Stimulated activated CD4-positive, alpha-beta T cell treated with anti-CD3 and anti-CD28 coated beads, Interleukin-4, amount 100 ng/mL, for 24 hours (primary cell): ENCODE measurements at regions not wholly inside any gene's neighbourhood (a gene's known extent, or its start where the extent isn't known, plus 50 kb on each side); places are given as distances from the start of the nearest gene placed in this dataset.
"Not testable (repeated sequence)": the region's sequence is repeated elsewhere in the genome, so short reads cannot be mapped to it uniquely, and the experiment has no call there.

Experiments
- DNase-seq: peaks from one replicate; pipeline ENCODE4 v3.0.0-alpha.2; 2020

DNA sequence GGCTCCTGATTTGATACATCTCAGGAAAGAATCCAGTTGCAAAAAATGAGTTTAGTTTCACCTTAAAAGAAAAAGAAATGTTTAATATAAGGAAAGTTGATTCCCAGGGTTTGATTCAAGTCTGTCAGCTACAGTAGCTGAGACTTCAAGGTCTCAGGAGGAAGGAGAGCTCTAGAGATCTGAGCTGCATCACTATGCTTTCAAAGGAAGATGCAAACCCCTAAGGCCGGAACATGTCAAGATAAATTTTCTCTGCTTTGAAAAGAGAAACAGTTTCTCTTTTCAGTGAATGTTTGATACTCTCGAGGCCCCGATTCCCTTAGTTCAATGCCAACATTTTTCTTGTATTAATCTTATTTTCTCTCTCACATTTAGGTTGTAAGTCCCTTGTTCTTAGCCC is 128.6 kb downstream of the RGPD3 start:
- DNase-seq, result no peak

DNA sequence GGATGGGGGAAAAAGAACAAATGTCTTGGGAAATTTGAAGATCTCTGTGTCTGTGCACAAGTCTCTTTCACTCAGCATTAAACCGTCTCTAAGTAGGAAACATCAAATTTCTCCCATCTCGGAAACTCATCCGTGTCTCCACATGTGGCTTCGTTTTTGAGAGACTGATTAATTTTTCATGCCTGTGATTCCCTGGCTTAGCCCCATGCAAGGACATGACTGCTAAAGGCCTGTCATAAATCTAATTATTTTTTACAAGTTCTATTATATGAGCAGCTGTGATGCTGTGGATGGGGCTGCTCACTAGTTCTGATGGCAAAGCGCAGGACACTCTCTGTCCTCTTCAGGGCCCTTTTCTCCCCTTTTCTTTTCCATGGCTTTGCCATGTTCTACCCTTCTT is 129.1 kb downstream of the RGPD3 start:
- no peak for DNase-seq

DNA sequence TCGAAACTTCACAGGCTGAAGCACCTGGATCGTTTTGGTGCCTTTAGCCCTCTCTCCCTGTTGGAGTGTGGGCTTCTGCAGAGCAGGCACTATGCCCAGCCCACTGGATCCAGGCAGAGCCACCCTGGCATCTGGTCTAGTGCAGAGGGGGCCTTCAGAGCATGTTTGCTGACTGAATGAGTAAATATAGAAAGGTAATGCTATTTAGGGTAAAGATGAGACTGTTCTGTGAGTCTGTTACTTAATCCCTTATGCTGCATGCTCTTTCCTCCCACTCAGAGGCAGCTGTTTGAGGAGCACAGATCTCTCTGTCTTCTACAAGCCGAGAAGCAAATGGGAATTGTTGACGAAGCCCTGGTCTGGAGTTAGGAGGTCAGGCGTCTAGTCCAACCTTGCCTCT is 130.2 kb downstream of the RGPD3 start:
- DNase-seq, result no peak

DNA sequence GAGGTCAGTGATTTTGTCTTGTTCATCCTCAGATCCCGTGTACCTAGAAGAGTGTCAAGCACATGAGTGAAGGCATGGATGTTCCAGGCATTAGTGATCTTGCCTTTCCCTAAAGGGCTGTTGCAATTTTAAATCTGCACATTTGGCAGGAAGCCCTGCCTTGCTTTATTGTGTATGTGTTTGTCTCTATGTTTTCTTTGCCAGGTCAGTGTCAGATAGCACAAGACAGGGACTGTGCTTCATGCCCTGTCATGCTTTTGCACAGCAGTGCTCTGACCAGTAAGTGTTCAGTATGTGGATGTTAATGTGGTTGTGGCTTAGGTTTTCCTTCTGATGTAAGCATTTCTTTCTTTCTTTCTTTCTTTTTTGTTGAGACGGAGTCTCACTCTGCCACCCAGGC is 131.5 kb downstream of the RGPD3 start:
- DNase-seq, result no peak

DNA sequence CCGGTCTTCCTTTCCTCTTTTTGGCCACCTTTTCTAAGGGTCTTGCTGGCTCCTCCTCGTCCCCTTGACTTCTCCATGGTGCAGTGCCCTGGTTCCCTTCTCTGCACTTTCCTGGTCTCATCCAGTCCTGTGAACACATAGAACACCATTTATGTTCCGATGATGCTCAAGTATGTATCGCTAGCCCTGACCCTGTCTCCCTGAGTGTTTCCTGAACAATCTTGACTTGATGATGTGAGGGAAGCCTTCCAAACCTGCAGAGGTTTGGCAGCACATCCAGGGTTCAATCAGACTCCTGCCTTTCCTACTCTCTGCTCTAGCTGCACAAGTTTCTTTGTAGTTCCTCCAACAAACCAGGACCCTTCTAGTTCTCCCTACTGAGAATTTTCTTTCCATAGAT is 132.1 kb downstream of the RGPD3 start:
- no peak for DNase-seq

DNA sequence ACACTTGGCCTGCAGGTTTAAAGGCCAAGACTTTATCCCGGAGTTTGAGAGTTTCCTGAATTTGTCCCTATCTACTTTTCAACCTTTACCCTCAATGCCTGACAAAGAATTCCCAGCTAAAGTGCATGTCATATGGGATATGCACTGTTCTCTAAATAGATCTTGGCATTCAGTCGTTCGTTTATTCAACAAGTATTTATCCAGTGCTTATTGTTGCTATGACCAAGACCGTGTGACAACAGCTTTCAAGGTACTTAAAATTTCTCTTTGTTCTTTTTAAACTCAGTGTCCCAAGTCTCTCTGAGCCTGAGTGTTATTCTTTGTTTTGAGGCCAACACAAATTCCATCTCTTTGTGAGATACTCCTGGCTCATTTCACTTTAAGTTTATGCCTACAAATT is 133.4 kb downstream of the RGPD3 start:
- no peak for DNase-seq

DNA sequence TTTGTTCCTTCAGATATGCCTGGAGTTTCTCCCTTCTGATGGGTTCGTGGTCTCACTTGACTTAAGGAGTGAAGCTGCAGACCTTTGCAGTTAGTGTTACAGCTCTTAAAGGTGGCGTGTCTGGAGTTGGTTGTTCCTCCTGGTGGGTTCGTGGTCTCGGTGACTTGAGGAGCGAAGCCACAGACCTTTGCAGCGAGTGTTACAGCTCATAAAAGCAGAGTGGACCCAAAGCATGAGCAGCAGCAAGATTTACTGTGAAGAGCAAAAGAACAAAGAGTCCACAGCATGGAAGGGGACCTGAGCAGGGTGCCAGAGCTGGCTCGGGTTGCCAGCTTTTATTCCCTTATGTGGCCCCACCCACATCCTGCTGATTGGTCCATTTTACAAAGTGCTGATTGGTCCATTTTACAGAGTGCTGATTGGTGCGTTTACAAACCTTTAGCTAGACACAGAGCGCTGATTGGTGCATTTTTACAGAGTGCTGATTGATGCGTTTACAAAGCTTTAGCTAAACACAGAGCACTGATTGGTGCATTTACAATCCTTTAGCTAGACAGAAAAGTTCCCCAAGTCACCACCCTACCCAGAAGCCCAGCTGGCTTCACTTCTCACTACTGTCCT is 134.8 kb downstream of the RGPD3 start:
- not testable (repeated sequence) for DNase-seq

DNA sequence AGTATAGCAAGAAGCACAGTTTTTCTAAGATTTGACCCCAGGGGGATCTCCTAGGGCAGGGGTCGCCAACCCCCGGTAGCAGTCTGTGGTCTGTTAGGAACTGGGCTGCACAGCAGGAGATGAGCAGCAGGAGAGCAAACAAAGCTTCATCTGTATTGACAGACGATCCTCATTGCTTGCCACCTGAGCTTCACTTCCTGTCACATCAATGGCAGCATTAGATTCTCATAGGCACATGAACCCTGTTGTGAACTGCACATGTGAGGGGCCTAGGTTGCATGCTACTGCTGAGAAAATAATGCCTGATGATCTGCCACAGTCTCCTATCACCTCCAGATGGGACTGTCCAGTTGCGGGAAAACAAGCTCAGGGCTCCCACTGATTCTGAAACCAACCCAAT is 136.2 kb downstream of the RGPD3 start:
- DNase-seq, result no peak

DNA sequence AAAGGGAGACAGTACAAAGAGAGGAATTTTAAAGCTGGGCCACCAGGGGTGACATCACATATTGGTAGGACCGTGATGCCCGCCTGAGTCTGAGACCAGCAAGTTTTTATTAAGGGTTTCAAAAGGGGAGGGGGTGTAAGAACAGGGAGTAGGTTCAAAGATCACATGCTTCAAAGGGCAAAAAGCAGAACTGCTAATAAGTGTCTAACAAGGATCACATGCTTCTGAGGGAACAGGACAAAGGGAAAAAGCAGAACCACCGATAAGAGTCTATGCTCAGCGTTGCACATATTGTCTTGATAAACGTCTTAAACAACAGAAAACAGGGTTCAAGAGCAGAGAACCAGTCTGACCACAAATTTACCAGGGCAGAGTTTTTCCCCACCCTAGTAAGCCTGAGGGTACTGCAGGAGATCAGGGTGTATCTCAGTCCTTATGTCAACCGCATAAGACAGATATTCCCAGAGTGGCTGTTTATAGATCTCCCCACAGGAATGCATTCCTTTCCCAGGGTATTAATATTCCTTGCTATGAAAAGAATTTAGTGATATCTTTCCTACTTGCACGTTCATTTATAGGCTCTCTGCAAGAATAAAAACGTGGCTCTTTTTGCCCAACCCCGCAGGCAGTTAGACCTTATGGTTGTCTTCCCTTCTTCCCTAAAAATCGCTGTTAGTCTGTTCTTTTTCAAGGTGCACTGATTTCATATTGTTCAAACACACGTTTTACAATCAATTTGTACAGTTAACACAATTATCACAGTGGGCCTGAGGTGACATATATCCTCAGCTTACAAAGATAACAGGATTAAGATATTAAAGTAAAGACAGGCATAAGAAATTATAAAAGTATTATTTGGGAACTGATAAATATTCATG is 136.5 kb upstream of the UXS1 start:
- not testable (repeated sequence) for DNase-seq

DNA sequence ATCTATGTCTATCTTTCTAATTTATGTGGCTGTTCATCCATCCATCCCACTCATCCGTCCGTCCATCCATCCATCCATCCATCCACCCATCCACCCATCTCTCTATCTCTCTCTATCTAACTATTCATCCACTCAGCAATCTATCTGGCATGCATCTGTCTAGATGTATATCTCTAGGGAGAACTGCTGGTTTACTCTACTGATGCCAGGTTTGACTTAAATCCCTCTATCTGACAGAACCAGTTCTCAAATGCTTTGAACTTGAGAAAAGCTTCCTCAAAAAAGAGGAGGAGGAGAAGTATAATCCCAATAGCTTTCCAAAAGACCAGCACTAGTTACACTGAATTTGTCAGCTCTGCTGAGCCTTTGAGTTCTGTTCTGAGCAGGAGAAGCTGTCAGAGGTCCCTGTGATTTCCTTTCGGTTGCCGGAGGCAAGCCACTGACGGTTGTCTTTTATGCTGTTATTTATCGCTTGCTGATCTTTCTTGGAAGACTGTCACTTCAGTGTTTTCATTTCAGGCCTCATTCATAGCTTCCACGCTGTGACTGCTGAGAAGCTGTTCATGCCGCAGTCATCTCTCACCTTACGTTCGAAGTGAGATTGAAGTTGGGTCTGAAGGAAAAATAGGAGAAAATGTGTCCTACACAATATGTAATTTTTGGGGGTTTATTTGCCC is 129.4 kb upstream of the UXS1 start:
- no peak for DNase-seq

DNA sequence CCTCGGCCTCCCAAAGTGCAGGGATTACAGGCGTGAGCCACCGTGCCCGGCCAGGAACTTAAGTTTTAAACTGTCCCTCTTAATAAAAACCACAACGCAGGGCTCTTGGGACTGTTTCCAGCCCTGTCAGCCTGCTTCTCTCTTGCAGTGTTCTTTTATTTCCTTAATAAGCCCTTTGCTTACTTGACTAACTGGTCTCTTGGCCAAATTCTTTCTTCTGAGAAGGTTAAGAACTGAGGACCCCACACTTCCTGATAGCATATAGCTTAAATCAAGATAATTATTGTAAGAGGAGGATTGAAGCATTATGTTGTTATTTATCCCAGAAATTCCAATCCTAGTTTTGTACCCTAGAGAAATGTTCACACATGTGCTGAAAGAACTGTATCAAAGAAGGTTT is 128.2 kb upstream of the UXS1 start:
- no peak for DNase-seq

DNA sequence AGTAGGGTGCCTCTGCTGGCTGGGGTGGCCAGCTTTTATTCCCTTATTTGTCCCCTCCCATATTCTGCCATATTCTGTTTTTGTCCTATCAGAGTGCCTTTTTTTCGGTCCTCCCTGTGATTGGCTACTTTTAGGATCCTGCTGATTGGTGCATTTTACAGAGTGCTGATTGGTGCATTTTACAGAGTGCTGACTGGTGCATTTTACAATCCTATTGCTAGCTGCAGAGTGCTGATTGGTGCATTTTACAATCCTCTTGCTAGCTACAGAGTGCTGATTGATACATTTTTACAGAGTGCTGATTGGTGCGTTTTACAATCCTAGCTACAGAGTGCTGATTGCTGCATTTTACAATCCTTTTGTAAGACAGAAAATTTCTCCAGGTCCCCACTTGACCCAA is 126.3 kb upstream of the UXS1 start:
- not testable (repeated sequence) for DNase-seq

DNA sequence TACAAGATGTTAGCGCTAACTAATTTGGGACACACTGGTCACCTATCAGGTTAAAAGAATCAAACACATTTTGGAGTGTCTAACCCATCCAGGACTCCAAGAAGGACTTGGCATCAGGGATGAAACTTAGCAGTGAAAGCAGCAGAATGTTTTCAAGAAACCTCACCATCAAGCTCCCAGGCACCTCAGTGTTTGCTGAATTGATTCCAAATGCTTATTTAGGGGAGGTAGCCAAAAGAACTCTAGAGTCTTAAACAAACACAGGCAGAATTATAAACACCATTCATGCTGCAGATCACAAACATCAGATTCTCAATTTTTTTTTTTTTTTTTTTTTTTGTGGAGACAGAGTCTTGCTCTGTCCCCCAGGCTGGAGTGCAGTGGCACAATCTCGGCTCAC is 122.8 kb upstream of the UXS1 start:
- no peak for DNase-seq

DNA sequence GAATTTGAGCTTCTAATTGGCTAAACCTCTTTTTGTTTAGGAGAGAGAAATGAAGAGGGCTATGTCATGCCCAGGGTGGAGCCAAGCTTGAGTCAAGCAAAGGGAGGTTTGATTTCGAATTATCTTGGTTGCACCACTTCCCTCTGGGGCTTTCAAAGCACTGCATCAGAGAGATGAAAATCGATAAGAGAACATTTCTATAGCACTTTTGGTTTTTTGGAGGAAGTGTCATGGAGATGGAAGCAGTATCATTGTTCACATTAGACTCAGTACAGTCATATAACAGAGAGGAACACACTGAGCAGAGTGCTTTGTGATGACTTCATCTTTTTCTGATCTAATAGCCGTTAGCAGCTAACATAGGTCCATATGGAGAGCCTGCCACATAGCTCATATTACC is 120.3 kb upstream of the UXS1 start:
- no peak for DNase-seq

DNA sequence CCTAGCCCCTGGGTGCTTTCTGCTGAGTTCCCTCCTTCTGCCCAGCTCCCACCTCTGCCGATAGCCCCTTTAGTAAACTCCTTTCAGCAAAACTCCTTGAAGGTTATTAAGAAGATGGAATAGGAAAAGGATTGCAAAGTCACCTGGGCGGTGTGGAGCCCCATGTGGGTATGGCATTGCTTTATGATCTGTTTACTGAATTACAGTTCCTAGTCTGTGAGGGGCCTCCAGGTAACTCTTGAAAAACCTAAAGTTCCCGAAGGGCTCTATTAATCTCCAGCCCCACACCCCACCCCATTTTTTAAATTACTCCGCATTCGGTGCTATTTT is 116.9 kb upstream of the UXS1 start:
- DNase-seq, result no peak

DNA sequence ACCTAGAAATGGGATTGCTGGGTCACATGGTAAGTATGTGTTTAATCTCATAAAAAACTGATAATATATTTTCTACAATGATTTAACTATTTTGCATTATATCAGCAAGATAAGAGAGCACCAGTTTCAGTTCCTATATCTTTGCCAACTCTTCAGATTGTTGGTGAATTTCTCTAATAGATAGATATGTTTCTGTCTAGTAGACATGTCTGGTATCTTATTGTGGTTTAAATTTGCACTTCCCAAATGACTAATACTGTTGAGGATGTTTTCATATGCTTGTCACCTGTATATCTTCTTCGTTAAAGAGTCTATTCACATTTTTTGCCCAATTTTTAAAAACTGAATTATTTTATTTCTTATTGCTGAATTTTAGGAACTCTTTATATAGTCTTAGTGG is 113.8 kb upstream of the UXS1 start:
- DNase-seq, result no peak

DNA sequence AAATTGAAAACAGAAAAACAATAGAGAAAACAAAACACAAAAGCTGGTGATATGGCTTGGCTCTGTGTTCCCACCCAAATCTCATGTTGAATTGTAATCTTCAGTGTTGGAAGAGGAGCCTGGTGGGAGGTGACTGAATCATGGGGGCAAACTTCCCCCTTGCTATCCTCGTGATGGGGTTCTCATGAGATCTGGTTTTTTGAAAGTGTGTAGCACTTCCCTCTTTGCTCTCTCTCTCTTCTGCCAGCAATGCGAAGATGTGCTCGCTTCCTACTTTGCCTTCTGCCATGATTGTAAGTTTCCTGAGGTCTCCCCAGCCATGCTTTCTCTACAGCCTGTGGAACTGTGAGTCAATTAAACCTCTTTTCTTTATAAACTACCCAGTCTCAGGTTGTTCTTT is 112.3 kb upstream of the UXS1 start:
- no peak for DNase-seq

DNA sequence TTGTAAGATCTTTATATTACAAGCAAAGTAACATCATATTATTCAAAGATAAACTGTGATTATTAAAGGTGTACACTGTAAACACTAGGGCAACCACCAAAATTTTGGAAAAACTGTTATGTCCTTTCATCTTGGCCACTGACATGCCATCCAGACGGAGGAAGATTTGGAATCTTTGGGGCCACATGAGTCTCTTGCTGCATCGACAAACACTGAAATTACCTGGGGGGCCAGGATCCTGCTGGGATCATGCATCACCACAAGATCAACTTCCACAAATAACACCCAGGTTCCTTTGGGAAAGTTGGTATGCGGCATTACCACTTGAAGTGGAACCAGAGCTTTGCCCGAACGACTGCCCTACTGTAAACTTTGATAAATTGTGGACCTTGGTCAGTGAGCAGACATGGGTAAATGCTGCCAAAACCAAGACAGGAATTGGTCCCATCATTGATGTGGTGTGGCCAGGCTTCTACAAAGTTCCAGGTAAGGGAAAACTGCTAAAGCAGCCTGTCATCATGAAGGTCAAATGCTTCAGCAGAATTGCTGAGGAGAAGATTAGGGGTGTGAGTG is 110.6 kb upstream of the UXS1 start:
- DNase-seq, result no peak

DNA sequence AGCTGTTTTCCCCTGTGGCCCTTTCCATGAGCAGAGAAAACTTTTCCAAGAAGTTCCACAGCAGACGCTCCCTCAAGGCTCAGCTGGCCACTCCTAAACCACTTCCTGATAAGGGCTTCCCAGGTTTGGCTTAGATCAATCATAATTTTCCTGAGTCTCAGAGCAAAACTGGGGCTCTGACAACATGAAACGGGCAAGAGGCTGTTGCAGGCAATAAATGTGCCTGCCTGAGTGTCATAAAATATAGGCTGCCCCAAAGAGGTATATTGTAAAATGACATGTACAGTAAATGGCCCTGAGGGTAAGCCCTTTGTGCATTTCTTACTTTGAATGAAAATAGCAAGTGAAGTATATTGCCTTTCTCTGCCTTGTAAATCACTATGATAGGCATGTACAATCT is 105.6 kb upstream of the UXS1 start:
- no peak for DNase-seq

DNA sequence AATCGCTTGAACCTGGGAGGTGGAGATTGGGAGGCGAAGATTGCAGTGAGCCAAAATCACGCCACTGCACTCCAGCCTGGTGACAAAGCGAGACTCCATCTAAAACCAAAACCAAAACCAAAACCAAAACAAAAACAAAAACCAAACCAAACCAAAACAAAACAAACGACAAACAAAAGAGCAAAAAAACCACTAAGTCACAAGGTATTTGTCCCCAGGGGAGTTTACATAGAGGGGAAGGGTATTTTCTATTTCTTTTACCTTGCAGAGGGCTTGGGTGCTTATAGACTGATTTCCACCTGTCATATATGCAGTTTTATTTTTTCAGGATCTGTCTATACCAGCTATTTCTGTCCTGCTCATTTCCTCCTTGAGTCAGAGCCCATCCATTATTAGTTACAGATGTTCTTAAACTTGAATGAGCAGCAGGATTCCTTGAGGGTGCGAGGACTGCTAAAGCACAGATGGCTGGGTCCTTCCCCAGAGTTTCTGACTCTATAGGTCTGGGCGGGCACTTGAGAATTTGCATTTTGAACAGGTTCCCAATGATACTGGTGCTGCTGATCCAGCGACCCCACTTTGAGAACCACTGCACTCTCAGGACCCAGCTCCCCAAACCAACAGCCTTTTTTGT is 102.2 kb upstream of the UXS1 start:
- DNase-seq, result no peak

DNA sequence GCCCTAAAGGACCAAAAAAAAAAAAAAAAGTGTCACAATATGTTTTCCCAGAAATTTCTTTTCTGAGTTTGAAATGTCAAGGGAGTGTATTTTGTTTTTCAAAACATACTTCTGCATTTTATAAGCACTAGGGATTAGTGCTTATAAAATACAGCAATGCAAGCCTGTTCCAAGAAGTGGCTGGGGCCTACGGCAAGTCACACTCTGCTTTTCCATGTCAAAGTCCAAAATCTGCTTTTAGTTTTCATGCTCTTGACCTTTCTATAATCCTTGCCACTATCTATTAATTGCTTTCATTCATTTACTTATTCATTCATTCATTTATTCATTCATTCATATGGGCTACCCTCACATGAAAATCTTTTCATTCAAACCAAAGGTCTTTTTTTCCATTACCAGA is 100.1 kb upstream of the UXS1 start:
- no peak for DNase-seq

DNA sequence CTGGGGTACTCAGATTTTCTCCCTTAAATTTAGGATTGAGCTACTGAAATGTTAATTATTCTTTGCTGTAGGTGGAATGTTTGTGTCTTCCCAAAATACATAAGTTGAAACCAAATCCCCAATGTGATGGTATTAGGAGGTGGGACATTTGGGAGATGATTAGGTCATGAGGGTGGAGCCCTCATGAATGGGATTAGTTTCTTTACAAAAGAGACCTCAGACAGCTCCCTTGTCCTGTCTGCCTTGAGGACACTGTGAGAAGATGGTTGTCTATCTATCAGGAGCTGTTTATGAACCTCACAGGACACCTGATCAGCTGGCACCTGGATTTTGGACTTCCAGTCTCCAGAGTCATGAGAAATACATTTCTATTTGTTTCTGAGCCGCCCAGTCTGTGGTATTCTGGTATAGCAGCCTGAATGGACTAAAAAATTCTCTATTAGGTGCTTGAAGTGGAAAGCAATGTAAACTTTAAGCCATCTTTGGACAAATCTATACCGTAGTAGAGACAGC is 99.2 kb upstream of the UXS1 start:
- no peak for DNase-seq

DNA sequence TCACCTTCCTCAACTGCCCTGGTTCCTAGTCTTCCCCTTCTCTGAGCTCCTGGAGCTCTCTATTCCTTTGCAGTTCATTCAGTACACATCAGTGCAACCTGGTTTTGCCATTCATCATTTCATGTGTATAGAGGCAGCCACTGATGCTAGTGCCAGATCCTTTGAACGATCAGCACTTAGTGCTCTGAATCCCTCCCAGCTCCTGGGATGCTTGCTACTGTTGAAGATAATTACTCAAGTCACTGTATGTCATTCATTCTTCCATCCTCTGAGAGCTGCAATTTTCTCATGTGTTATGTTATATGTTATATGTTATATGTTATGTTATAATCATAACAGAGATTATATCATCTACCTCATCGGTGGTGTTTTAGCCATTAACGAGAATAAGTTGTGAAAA is 98.5 kb upstream of the UXS1 start:
- DNase-seq, result no peak
